Spleen (tissue), 11 donors: ENCODE measurements at regions not wholly inside any gene's neighbourhood (a gene's known extent, or its start where the extent isn't known, plus 50 kb on each side); places are given as distances from the start of the nearest gene placed in this dataset.

ENCODE experiments used
- DNase-seq: peaks from one replicate; pipeline ENCODE4 v3.0.0-alpha.2; 2020
- H3K27ac ChIP-seq, 8 donors: fragments of 200-600 bp; sonication (generic) in 7 of 8; 1 replicate in 4 of 8; 2 replicates in 4 of 8; pipeline versions ENCODE4 v1.5.0 to v1.8.0; 2016 to 2021; ENCODE audit warnings: inconsistent platforms in 4 of 8, mild to moderate bottlenecking in 4 of 8, moderate library complexity in 1 of 8
- H3K27me3 ChIP-seq, 7 donors: fragments of 200-600 bp; sonication (generic) in 6 of 7; replicated peaks in 1 of 7; 1 replicate in 4 of 7; 2 replicates in 3 of 7; pipeline versions ENCODE4 v1.5.0 to v1.8.0; 2016 to 2021; ENCODE audit warnings: inconsistent platforms in 3 of 7, mild to moderate bottlenecking in 1 of 7
- H3K36me3 ChIP-seq, 6 donors: fragments of 200-600 bp; sonication (generic) in 5 of 6; 1 replicate in 4 of 6; 2 replicates in 2 of 6; pipeline versions ENCODE4 v1.5.0 to v1.8.0; 2016 to 2021; ENCODE audit warnings: inconsistent platforms in 2 of 6
- H3K4me1 ChIP-seq, 6 donors: fragments of 200-600 bp; sonication (generic) in 5 of 6; 1 replicate in 3 of 6; 2 replicates in 3 of 6; pipeline versions ENCODE4 v1.5.0 to v1.8.0; 2016 to 2021; ENCODE audit warnings: inconsistent platforms in 3 of 6
- H3K4me3 ChIP-seq, 8 donors: fragments of 200-600 bp; sonication (generic) in 7 of 8; 1 replicate in 4 of 8; 2 replicates in 4 of 8; pipeline versions ENCODE4 v1.5.0 to v1.8.0; 2016 to 2021; ENCODE audit warnings: inconsistent platforms in 4 of 8, mild to moderate bottlenecking in 4 of 8, moderate library complexity in 2 of 8
- H3K9me3 ChIP-seq, 8 donors: fragments of 200-600 bp; sonication (generic) in 7 of 8; 1 replicate in 4 of 8; 2 replicates in 4 of 8; pipeline versions ENCODE4 v1.5.0 to v1.8.0; 2016 to 2021; ENCODE audit warnings: inconsistent platforms in 4 of 8
- CTCF ChIP-seq, 11 experiments: fragments of 200-600 bp in 7 of 11; fragments of 450-650 bp in 4 of 11; sonication (generic) in 4 of 11; IDR thresholded peaks in 8 of 11; conservative IDR thresholded peaks in 3 of 11; 1 replicate in 7 of 11; 2 replicates in 4 of 11; pipeline versions ENCODE4 v1.4.0 to v1.8.0; 2016 to 2021; ENCODE audit warnings: antibody characterized with exemption in 11 of 11, inconsistent platforms in 4 of 11, mild to moderate bottlenecking in 1 of 11
- POLR2A ChIP-seq, 3 donors: fragments of 450-650 bp; IDR thresholded peaks; one replicate each; pipeline ENCODE4 v1.5.1; 2017; ENCODE audit warnings: antibody characterized with exemption in 3 of 3, mild to moderate bottlenecking in 1 of 3
- POLR2AphosphoS5 ChIP-seq, 3 donors: sonication (generic); formaldehyde crosslinking; IDR thresholded peaks; one replicate each; pipeline ENCODE4 v1.5.1; 2017; ENCODE audit warnings: antibody characterized with exemption in 3 of 3
- WGBS, 5 donors: extraction: QIAGEN DNeasy Blood & Tissue Kit in 3 of 5; methylation state at CpG; one replicate each; pipeline versions ENCODE4 v1.1.5 to v1.1.7; 2013 to 2018; 5-methylcytosine and 5-hydroxymethylcytosine counted together
- intact Hi-C: fragments of 100-400 bp; cut with DNase I; formaldehyde crosslinking; loops from one replicate; pipeline ENCODE4 v1.15.0; 2023; ENCODE audit warnings: low total_unique reads
- donor health status: healthy with polysubstance abuse.
- donor health status: DM: no; HTN: no; CAD: no; lungs with moderate emphysema.
- donor health status: DM: no; HTN: no; CAD: no.
- donor health status: Bipolar disorder and iron deficiency.
- donor health status: healthy.
- donor health status: DM: no; HTN: no; CAD: no.
- donor health status: DM: yes; HTN: yes; CAD: no.

- H3K27me3 ChIP-seq: no peaks in the 10 kb centered on the region
- no peak overlapping the region for H3K4me3 ChIP-seq
- H3K36me3 ChIP-seq: no peaks in the 10 kb centered on the region
- TF ChIP-seq POLR2A (IDR thresholded peaks at IDR 0.05) (no peak), CTCF (IDR thresholded peaks at IDR 0.05 in 8 of 11, conservative IDR thresholded peaks at IDR 0.05 in 3 of 11) (no peak), POLR2AphosphoS5 (IDR thresholded peaks at IDR 0.05) (no peak)
- no peaks in the 10 kb centered on the region for H3K4me1 ChIP-seq
- H3K9me3 ChIP-seq: no peaks in the 10 kb centered on the region
- intact Hi-C loops: no loop called here
- H3K27ac ChIP-seq: no peak overlapping the region
- DNase-seq: no peak
- WGBS, 5 donors: 76 to 95% (median 89%) methylated on average over 1 of the region's 1 CpG
These were observed 74.0 kb downstream of the ZC3H11B start for GRCh38 chr1:219538886-219539285.

- 76 to 90% (median 84%) methylated on average over 2 of the region's 2 CpGs for WGBS, 5 donors
- intact Hi-C loops: no loop called here
These were observed 75.7 kb downstream of the ZC3H11B start for GRCh38 chr1:219537223-219537631.

GRCh38 chr1:219536038-219536437 is 76.9 kb downstream of the ZC3H11B start:
- TF ChIP-seq CTCF (IDR thresholded peaks at IDR 0.05 in 8 of 11, conservative IDR thresholded peaks at IDR 0.05 in 3 of 11): no peak
- TF ChIP-seq POLR2AphosphoS5 (IDR thresholded peaks at IDR 0.05): no peak
- no peak for TF ChIP-seq POLR2A (IDR thresholded peaks at IDR 0.05)
- Histone ChIP-seq H3K36me3 (no peaks in the 10 kb centered on the region), H3K9me3 (no peaks in the 10 kb centered on the region), H3K4me1 (no peaks in the 10 kb centered on the region), H3K27ac (no peak overlapping the region), H3K4me3 (no peak overlapping the region), H3K27me3 (no peaks in the 10 kb centered on the region)
- no peak for DNase-seq
- intact Hi-C loops: no loop called here
- 74 to 88% (median 80%) methylated on average over 4 of the region's 4 CpGs for WGBS, 5 donors

More at GRCh38 chr1:219537223-219537631, 75.7 kb downstream of the ZC3H11B start:
- no peaks in the 10 kb centered on the region for H3K4me1 ChIP-seq
- H3K27me3 ChIP-seq: no peaks in the 10 kb centered on the region
- no peak for DNase-seq
- H3K4me3 ChIP-seq: no peak overlapping the region
- H3K27ac ChIP-seq: no peak overlapping the region
- TF ChIP-seq POLR2AphosphoS5 (IDR thresholded peaks at IDR 0.05) (no peak), CTCF (IDR thresholded peaks at IDR 0.05 in 8 of 11, conservative IDR thresholded peaks at IDR 0.05 in 3 of 11) (no peak), POLR2A (IDR thresholded peaks at IDR 0.05) (no peak)
- H3K36me3 ChIP-seq: no peaks in the 10 kb centered on the region
- no peaks in the 10 kb centered on the region for H3K9me3 ChIP-seq

- Histone ChIP-seq H3K27ac (no peak overlapping the region), H3K9me3 (no peaks in the 10 kb centered on the region), H3K4me1 (no peaks in the 10 kb centered on the region), H3K36me3 (no peaks in the 10 kb centered on the region), H3K4me3 (no peak overlapping the region), H3K27me3 (no peaks in the 10 kb centered on the region)
- no peak for DNase-seq
- intact Hi-C loops: no loop called here
- WGBS, 5 donors: 50 to 74% (median 65%) methylated on average over 1 of the region's 1 CpG
- no peak for TF ChIP-seq CTCF (IDR thresholded peaks at IDR 0.05 in 8 of 11, conservative IDR thresholded peaks at IDR 0.05 in 3 of 11)
- TF ChIP-seq POLR2A (IDR thresholded peaks at IDR 0.05): no peak
- no peak for TF ChIP-seq POLR2AphosphoS5 (IDR thresholded peaks at IDR 0.05)
These were observed 77.9 kb downstream of the ZC3H11B start for GRCh38 chr1:219534991-219535390.
